Mucosa of descending colon (tissue), 3 donors: ENCODE measurements at regions not wholly inside any gene's neighbourhood (a gene's known extent, or its start where the extent isn't known, plus 50 kb on each side); places are given as distances from the start of the nearest gene placed in this dataset.

ENCODE experiments used
- ATAC-seq: fragments of 200-7000 bp; cut with Tn5 transposase; one replicate; pipeline ENCODE4 v1.9.1; 2020; ENCODE audit warnings: mild to moderate bottlenecking, moderate library complexity
- DNase-seq, 3 donors: peaks; one replicate each; pipeline ENCODE4 v3.0.0-alpha.2; 2020
- H3K36me3 ChIP-seq: fragments of 200-600 bp; one replicate; pipeline ENCODE4 v1.8.0; 2021; ENCODE audit warnings: low read depth, mild to moderate bottlenecking
- H3K4me1 ChIP-seq: fragments of 200-600 bp; one replicate; pipeline ENCODE4 v1.8.0; 2021; ENCODE audit warnings: low read depth, mild to moderate bottlenecking
- H3K4me3 ChIP-seq: fragments of 200-600 bp; one replicate; pipeline ENCODE4 v1.8.0; 2021; ENCODE audit warnings: mild to moderate bottlenecking
- H3K9me3 ChIP-seq: fragments of 200-600 bp; one replicate; pipeline ENCODE4 v1.8.0; 2021; ENCODE audit warnings: mild to moderate bottlenecking
- intact Hi-C, 2 donors: fragments of 100-400 bp; cut with DNase I in 1 of 2; cut with micrococcal nuclease in 1 of 2; formaldehyde crosslinking; loops; one replicate each; pipeline versions ENCODE4 v1.11.0 to v1.11.1; 2022; cut with DNase I, micrococcal nuclease
- TF ChIP-seq, protein P1 (sequence below): fragments of 200-600 bp; IDR thresholded peaks from one replicate; pipeline ENCODE4 v1.8.0; 2022; ENCODE audit warnings: antibody characterized with exemption, mild to moderate bottlenecking
- donor health status: DM: no; HTN: no; CAD: no; lungs with moderate emphysema.
- donor health status: DM: no; HTN: no; CAD: no.
- donor health status: DM: no; HTN: yes; CAD: no.

DNA sequence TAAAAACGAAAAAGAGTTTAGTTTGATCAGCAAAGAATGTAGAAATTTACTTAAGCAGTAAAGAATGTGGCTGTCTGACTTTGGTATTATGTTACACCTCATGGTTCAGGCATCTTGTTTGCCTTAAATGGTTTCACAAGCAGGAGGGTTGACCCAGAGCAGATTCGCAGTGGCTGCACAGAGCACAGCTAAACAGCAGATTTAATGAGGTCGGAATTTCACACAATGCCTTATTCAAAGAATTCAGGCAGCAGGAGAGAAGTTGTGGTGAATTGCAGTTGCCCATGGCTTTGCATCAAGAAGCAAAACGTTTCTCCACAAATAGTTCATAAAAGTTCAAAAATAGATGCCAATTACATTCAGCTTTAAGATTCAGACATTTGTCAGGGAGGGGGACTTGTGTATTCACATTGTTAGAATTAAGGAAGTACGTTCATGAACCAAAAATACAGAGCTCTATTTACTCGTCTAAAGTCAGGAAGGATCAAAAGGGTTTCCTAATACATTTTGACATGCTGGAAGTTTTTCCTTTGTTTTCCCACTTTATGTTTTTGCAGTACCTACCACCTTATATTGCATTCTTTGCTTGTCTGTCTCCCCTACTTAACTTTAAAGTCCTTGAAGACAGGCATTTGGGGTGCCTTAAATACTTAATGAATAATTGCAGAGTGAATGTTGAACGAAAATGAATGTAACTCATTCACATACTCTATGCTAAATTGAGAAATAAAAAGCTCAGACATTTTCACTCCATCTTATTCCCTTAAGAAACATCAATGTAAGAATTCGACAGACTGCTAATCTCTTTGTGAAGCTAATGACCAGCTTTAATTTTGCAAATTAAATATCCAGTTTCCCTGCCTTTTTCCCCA is 1163.6 kb upstream of the CITED2 start:
- intact Hi-C loops: no loop called here
- Histone ChIP-seq H3K36me3 (no peaks in the 10 kb centered on the region), H3K9me3 (no peaks in the 10 kb centered on the region), H3K4me3 (no peak overlapping the region), H3K4me1 (no peaks in the 10 kb centered on the region)
- DNase-seq: no peak
- peak; percentile 15 for ATAC-seq
- TF ChIP-seq, protein P1, sequence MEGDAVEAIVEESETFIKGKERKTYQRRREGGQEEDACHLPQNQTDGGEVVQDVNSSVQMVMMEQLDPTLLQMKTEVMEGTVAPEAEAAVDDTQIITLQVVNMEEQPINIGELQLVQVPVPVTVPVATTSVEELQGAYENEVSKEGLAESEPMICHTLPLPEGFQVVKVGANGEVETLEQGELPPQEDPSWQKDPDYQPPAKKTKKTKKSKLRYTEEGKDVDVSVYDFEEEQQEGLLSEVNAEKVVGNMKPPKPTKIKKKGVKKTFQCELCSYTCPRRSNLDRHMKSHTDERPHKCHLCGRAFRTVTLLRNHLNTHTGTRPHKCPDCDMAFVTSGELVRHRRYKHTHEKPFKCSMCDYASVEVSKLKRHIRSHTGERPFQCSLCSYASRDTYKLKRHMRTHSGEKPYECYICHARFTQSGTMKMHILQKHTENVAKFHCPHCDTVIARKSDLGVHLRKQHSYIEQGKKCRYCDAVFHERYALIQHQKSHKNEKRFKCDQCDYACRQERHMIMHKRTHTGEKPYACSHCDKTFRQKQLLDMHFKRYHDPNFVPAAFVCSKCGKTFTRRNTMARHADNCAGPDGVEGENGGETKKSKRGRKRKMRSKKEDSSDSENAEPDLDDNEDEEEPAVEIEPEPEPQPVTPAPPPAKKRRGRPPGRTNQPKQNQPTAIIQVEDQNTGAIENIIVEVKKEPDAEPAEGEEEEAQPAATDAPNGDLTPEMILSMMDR: no peak

DNA sequence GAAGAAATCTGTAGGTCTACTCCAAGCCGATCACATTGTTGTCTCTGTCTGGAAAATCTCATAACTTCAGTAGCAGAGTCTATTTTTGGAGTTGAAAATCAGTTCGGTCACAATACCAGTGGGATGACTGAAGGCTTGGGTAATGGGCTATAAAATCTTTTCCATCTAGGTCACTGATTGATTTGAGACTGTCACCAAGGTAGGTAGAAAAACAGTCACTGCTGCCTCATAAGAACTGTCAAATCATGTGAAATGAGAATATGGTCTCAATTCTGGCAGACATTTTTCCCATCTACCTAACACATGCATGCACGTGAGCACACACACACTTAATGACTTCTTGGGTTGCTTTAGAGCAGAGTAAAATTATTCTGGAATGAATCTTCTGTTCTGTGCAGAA is 1162.8 kb upstream of the CITED2 start:
- Histone ChIP-seq H3K36me3 (no peaks in the 10 kb centered on the region), H3K4me1 (no peaks in the 10 kb centered on the region), H3K4me3 (no peak overlapping the region), H3K9me3 (no peaks in the 10 kb centered on the region)
- ATAC-seq (no peak), DNase-seq (no peak)
- TF ChIP-seq, protein P1: no peak
- intact Hi-C loops: no loop called here

GRCh38 chr6:140535511-140535910 is 1161.1 kb upstream of the CITED2 start:
- ATAC-seq (no peak), DNase-seq (no peak)
- intact Hi-C loops: no loop called here
- TF ChIP-seq, protein P1: no peak
- Histone ChIP-seq H3K4me1 (no peaks in the 10 kb centered on the region), H3K36me3 (no peaks in the 10 kb centered on the region), H3K9me3 (no peaks in the 10 kb centered on the region), H3K4me3 (no peak overlapping the region)

DNA sequence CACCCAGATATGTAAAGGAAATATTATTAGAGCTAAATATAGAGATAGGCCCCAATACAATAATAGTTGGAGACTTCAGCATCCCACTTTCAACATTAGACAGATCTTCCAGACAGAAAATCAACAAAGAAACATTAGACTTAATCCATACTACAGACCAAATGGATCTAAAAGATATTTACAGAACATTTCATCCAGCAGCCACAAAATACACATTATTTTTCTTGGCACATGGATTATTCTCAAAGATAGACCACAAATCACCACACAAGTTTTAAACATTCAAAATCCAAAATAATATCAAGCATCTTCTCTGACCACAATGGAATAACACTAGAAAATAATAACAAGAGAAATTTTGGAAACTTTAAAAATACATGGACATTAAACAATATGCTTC is 1159.1 kb upstream of the CITED2 start:
- Histone ChIP-seq H3K4me1 (no peaks in the 10 kb centered on the region), H3K36me3 (no peaks in the 10 kb centered on the region), H3K4me3 (no peak overlapping the region), H3K9me3 (no peaks in the 10 kb centered on the region)
- ATAC-seq (no peak), DNase-seq (no peak)
- TF ChIP-seq, protein P1: no peak
- intact Hi-C loops: no loop called here

GRCh38 chr6:140504776-140505175 is 1130.3 kb upstream of the CITED2 start:
- TF ChIP-seq, protein P1: no peak
- intact Hi-C loops: no loop called here
- DNase-seq: no peak
- no peaks in the 10 kb centered on the region for H3K36me3 ChIP-seq
- H3K9me3 ChIP-seq: no peaks in the 10 kb centered on the region
- H3K4me3 ChIP-seq: no peak overlapping the region
- no peak for ATAC-seq
- no peaks in the 10 kb centered on the region for H3K4me1 ChIP-seq
